HepG2 (cell line): ENCODE measurements at regions not wholly inside any gene's neighbourhood (a gene's known extent, or its start where the extent isn't known, plus 50 kb on each side); places are given as distances from the start of the nearest gene placed in this dataset.

ENCODE experiments used
- ATAC-seq: fragments of 200-7000 bp; cut with Tn5 transposase; 3 replicates; pipeline ENCODE4 v1.9.1; 2020; ENCODE audit warnings: mild to moderate bottlenecking, moderate library complexity
- BruUV-seq: library from RNA; stranded (reverse); fragments of 400-500 nt; replicated peaks from 2 replicates; lab custom pipeline; 2021; lab: Mats Ljungman, UMichigan
- CTCF ChIA-PET: fragments of 300-600 bp; formaldehyde crosslinking; extraction: SDS; loops from one replicate; lab custom pipeline; 2021; ENCODE audit warnings: low total read pairs, inconsistent platforms, low intra/inter-chr PET ratio; lab: Yijun Ruan, JAX
- POLR2A ChIA-PET: fragments of 350-600 bp; sonication (Branson Sonifier 250); formaldehyde crosslinking; loops from one replicate; lab custom pipeline; 2020; ENCODE audit warnings: antibody characterized with exemption, inconsistent platforms; lab: Yijun Ruan, JAX
- DNase-seq: peaks from one replicate; pipeline ENCODE4 v3.0.0-alpha.2; 2015; ENCODE audit warnings: low spot score
- FAIRE-seq: peaks from 3 replicates; lab custom pipeline; 2011; peaks lifted over from hg19 to GRCh38; lab: Jason Lieb, UNC
- H2AFZ ChIP-seq: one replicate; pipeline ENCODE4 v1.6.1; 2011; ENCODE audit warnings: low read length, inconsistent platforms
- H3K27ac ChIP-seq: fragments of 300-600 bp; 3 replicates; pipeline ENCODE4 v1.8.0; 2011; ENCODE audit warnings: mixed run types, mild to moderate bottlenecking, mixed read lengths, low read length, inconsistent platforms; ENCODE audit not compliant: insufficient read depth; ENCODE audit errors: extremely low read length
- H3K27me3 ChIP-seq, 2 experiments: fragments of 200-600 bp in 1 of 2; 2 replicates in 1 of 2; 3 replicates in 1 of 2; pipeline versions ENCODE4 v1.6.0 to v1.8.0; 2011; ENCODE audit warnings: low read length in 2 of 2, mild to moderate bottlenecking in 2 of 2, moderate library complexity in 2 of 2, inconsistent platforms in 1 of 2; ENCODE audit not compliant: insufficient read depth in 2 of 2, control insufficient read depth in 1 of 2
- H3K36me3 ChIP-seq, 2 experiments: fragments of 200-600 bp in 1 of 2; replicated peaks in 1 of 2; 2 replicates in 1 of 2; 3 replicates in 1 of 2; pipeline versions ENCODE4 v1.5.1 to v1.8.0; 2011; ENCODE audit warnings: low read length in 2 of 2, inconsistent platforms in 1 of 2; ENCODE audit not compliant: insufficient read depth in 2 of 2, control insufficient read depth in 1 of 2
- H3K4me1 ChIP-seq: 2 replicates; pipeline ENCODE4 v1.5.1; 2012; ENCODE audit warnings: low read length, inconsistent platforms; ENCODE audit not compliant: insufficient read depth
- H3K4me2 ChIP-seq: 2 replicates; pipeline ENCODE4 v1.6.0; 2011; ENCODE audit warnings: low read depth, low read length, inconsistent platforms
- H3K4me3 ChIP-seq, 3 experiments: fragments of 200-600 bp in 1 of 3; sonication (generic), shearing (Covaris generic) in 1 of 3; replicated peaks in 1 of 3; 2 replicates each; pipeline ENCODE4 v1.5.1; 2011 to 2016; ENCODE audit warnings: low read length in 3 of 3, inconsistent platforms in 2 of 3, low read depth in 2 of 3, mild to moderate bottlenecking in 2 of 3, control low read depth in 1 of 3, mixed read lengths in 1 of 3; ENCODE audit not compliant: insufficient read depth in 1 of 3
- H3K79me2 ChIP-seq: one replicate; pipeline ENCODE4 v1.6.1; 2011; ENCODE audit warnings: low read length, inconsistent platforms; ENCODE audit not compliant: insufficient read depth
- H3K9ac ChIP-seq: 2 replicates; pipeline ENCODE4 v1.6.0; 2011; ENCODE audit warnings: mild to moderate bottlenecking, low read depth, low read length, inconsistent platforms; ENCODE audit not compliant: insufficient read depth
- H3K9me3 ChIP-seq: 2 replicates; pipeline ENCODE4 v1.5.1; 2012; ENCODE audit warnings: mild to moderate bottlenecking, low read length
- H4K20me1 ChIP-seq: 2 replicates; pipeline ENCODE4 v1.6.0; 2011; ENCODE audit warnings: inconsistent platforms, mild to moderate bottlenecking, low read length, moderate library complexity; ENCODE audit not compliant: insufficient read depth
- DPF2 ChIP-seq: sonication (generic); formaldehyde crosslinking; IDR thresholded peaks from 2 replicates; pipeline ENCODE4 v1.4.0; 2020; ENCODE audit warnings: mild to moderate bottlenecking, low read depth, missing genetic modification reagents, borderline replicate concordance
- NONO ChIP-seq, 2 experiments: fragments of 450-650 bp in 1 of 2; sonication (generic) in 1 of 2; formaldehyde crosslinking in 1 of 2; IDR thresholded peaks in 1 of 2; conservative IDR thresholded peaks in 1 of 2; 2 replicates each; pipeline versions ENCODE4 v1.6.1 to v1.8.0; 2017 to 2022; ENCODE audit warnings: mild to moderate bottlenecking in 1 of 2, missing genetic modification reagents in 1 of 2, moderate library complexity in 1 of 2
- NR2F1 ChIP-seq, 2 experiments: fragments of 450-650 bp in 1 of 2; formaldehyde crosslinking in 1 of 2; IDR thresholded peaks; 2 replicates each; pipeline versions ENCODE4 v1.5.0 to v1.6.1; 2016 to 2020; ENCODE audit warnings: mild to moderate bottlenecking in 1 of 2, missing compliant biosample characterization in 1 of 2, missing genetic modification reagents in 1 of 2, moderate library complexity in 1 of 2
- PRDM15 ChIP-seq: sonication (generic); formaldehyde crosslinking; IDR thresholded peaks from 2 replicates; pipeline ENCODE4 v1.4.0; 2020; ENCODE audit warnings: missing genetic modification reagents
- SP1 ChIP-seq, 2 experiments: fragments of 450-650 bp in 1 of 2; sonication (generic) in 1 of 2; formaldehyde crosslinking in 1 of 2; IDR thresholded peaks; 2 replicates each; pipeline versions ENCODE4 v1.4.0 to v1.6.1; 2016 to 2020; ENCODE audit warnings: missing genetic modification reagents in 1 of 2
- ZBTB40 ChIP-seq, 2 experiments: fragments of 450-650 bp in 1 of 2; sonication (generic) in 1 of 2; formaldehyde crosslinking in 1 of 2; IDR thresholded peaks; 2 replicates each; pipeline versions ENCODE4 v1.6.1 to v1.8.0; 2016 to 2022; ENCODE audit warnings: antibody characterized with exemption in 1 of 2, mild to moderate bottlenecking in 1 of 2, missing genetic modification reagents in 1 of 2
- ZNF772 ChIP-seq: sonication (generic); formaldehyde crosslinking; IDR thresholded peaks from 2 replicates; pipeline ENCODE4 v1.5.0; 2020; ENCODE audit warnings: mild to moderate bottlenecking, missing genetic modification reagents
- ZNF781 ChIP-seq: sonication (generic); formaldehyde crosslinking; IDR thresholded peaks from 2 replicates; pipeline ENCODE4 v1.5.1; 2020; ENCODE audit warnings: borderline replicate concordance, mild to moderate bottlenecking, missing genetic modification reagents; ENCODE audit errors: not compliant biosample characterization
- WGBS: methylation state at CpG from one replicate; pipeline ENCODE4 v1.1.6; 2017; ENCODE audit warnings: low lambda C conversion rate; 5-methylcytosine and 5-hydroxymethylcytosine counted together
- in situ Hi-C: cut with HindIII; loops from 2 replicates; pipeline ENCODE4 v1.10.0; 2017; ENCODE audit warnings: low pct_unique_long_range_greater_than_20kb; ENCODE audit not compliant: extremely low pct_ligation_motif_present
- intact Hi-C: fragments of 100-400 bp; cut with micrococcal nuclease; formaldehyde crosslinking; loops from one replicate; pipeline ENCODE4 v1.10.0; 2022; ENCODE audit not compliant: unreplicated experiment

DNA sequence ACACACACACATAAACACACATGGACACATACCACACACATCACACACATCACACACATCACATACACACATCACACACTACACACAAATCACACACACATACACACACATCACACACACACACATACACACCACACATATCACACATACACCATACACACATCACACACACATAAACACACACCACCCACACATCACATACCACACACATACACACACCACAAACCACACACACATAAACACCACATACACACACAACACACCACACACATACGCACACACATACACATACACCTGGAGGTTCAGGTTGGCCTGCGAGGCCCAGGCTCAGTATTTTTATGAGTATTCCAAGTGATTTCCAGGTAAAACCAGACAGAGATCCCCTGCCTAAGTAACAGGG lies 279.5 kb downstream of the FOXL1 start (continued):
- TF ChIP-seq SP1 (IDR thresholded peaks at IDR 0.05), result peak; percentile 49; the same call in 1 of the 2 replicates
- TF ChIP-seq SP1 (CRISPR knock-in tag; IDR thresholded peaks at IDR 0.05), result no peak
- no peak for TF ChIP-seq PRDM15 (CRISPR knock-in tag)

- in situ Hi-C loops (no loop called here), intact Hi-C loops (loop anchor here (10.0 kb wide), 1 partner anchor 274 kb away; no protein-coding TSS in a partner anchor)
- no peak overlapping the region for H3K9ac ChIP-seq
- DNase-seq, result peak; percentile 61
- WGBS, result 2% methylated on average over 10 of the region's 10 CpGs
- no peaks in the 10 kb centered on the region for H3K79me2 ChIP-seq
- H3K36me3 ChIP-seq, result no peaks in the 10 kb centered on the region
- no peak overlapping the region for H2AFZ ChIP-seq
- peaks cover 14% of the 10 kb centered on the region for H3K9me3 ChIP-seq
- peak; percentile 88 for ATAC-seq
- no peak overlapping the region for H3K4me3 ChIP-seq
- peak overlapping the region; percentile 55 for H3K4me2 ChIP-seq
- ChIA-PET POLR2A (no interaction called here), CTCF (no interaction called here)
- BruUV-seq, result no TSS peak
- FAIRE-seq, result peak; percentile 82
- H4K20me1 ChIP-seq, result no peaks in the 10 kb centered on the region
- 0 out of 5 replicates have a peak, but pooled peaks cover 0 to 3% of the 10 kb centered on the region in 2 experiments for H3K27me3 ChIP-seq
- peak overlapping the region; percentile 27 for H3K27ac ChIP-seq
- peaks cover 31% of the 10 kb centered on the region for H3K4me1 ChIP-seq
- TF ChIP-seq ZNF781 (CRISPR knock-in tag) (no peak), ZNF772 (no peak), DPF2 (CRISPR knock-in tag) (no peak), NR2F1 (CRISPR knock-in tag; IDR thresholded peaks at IDR 0.05) (no peak), ZBTB40 (IDR thresholded peaks at IDR 0.05) (no peak), ZBTB40 (CRISPR knock-in tag; IDR thresholded peaks at IDR 0.05) (peak; percentile 62), NONO (IDR thresholded peaks at IDR 0.05) (no peak), NONO (CRISPR knock-in tag; conservative IDR thresholded peaks at IDR 0.05) (0 out of 2 replicates have a peak, but pooled peaks have one; percentile 46)
Measured at GRCh38 chr16:86858501-86858900, 280.2 kb downstream of the FOXL1 start.
